ENCODE measurements at regions not wholly inside any gene's neighbourhood (a gene's known extent, or its start where the extent isn't known, plus 50 kb on each side); places are given as distances from the start of the nearest gene placed in this dataset.

- no peak overlapping the region for H3K27ac Mint-ChIP-seq
- peaks cover 5% of the 10 kb centered on the region for H3K9me3 Mint-ChIP-seq
- no peak for TF ChIP-seq CTCF (conservative IDR thresholded peaks at IDR 0.05)
- DNase-seq (ENCODE audit: extremely low spot score, unreplicated experiment), result no peak
- no peaks in the 10 kb centered on the region for H3K4me1 Mint-ChIP-seq (ENCODE audit: unreplicated experiment)
- no peaks in the 10 kb centered on the region for H3K36me3 Mint-ChIP-seq
- no peaks in the 10 kb centered on the region for H3K27me3 Mint-ChIP-seq
- no peak overlapping the region for H3K4me3 Mint-ChIP-seq
Observed at GRCh38 chr3:104275199-104275598, 1091.5 kb upstream of the ALCAM start.

GRCh38 chr3:104279617-104280016 lies 1087.1 kb upstream of the ALCAM start:
- Mint-ChIP-seq H3K27me3 (no peaks in the 10 kb centered on the region), H3K27ac (no peak overlapping the region), H3K36me3 (peaks cover 3% of the 10 kb centered on the region), H3K4me3 (no peak overlapping the region), H3K9me3 (peaks cover 18% of the 10 kb centered on the region), H3K4me1 (ENCODE audit: unreplicated experiment) (no peaks in the 10 kb centered on the region)
- no peak for TF ChIP-seq CTCF (conservative IDR thresholded peaks at IDR 0.05)
- DNase-seq (ENCODE audit: extremely low spot score, unreplicated experiment), result no peak

GRCh38 chr3:104281713-104282112 lies 1085.0 kb upstream of the ALCAM start:
- peaks cover 9% of the 10 kb centered on the region for H3K36me3 Mint-ChIP-seq
- peaks cover 30% of the 10 kb centered on the region for H3K9me3 Mint-ChIP-seq
- no peak overlapping the region for H3K4me3 Mint-ChIP-seq
- H3K27me3 Mint-ChIP-seq, result no peaks in the 10 kb centered on the region
- H3K27ac Mint-ChIP-seq, result no peak overlapping the region
- no peaks in the 10 kb centered on the region for H3K4me1 Mint-ChIP-seq (ENCODE audit: unreplicated experiment)
- TF ChIP-seq CTCF (conservative IDR thresholded peaks at IDR 0.05), result no peak
- no peak for DNase-seq (ENCODE audit: extremely low spot score, unreplicated experiment)

- H3K9me3 Mint-ChIP-seq, result peaks cover 25% of the 10 kb centered on the region
- H3K36me3 Mint-ChIP-seq, result peaks cover 9% of the 10 kb centered on the region
- peaks cover 4% of the 10 kb centered on the region for H3K4me1 Mint-ChIP-seq (ENCODE audit: unreplicated experiment)
- DNase-seq (ENCODE audit: extremely low spot score, unreplicated experiment), result no peak
- H3K4me3 Mint-ChIP-seq, result no peak overlapping the region
- H3K27me3 Mint-ChIP-seq, result no peaks in the 10 kb centered on the region
- TF ChIP-seq CTCF (conservative IDR thresholded peaks at IDR 0.05), result no peak
- H3K27ac Mint-ChIP-seq, result no peak overlapping the region
Observed at GRCh38 chr3:104286645-104287044, 1080.1 kb upstream of the ALCAM start.

GRCh38 chr3:104291437-104291851 lies 1075.3 kb upstream of the ALCAM start:
- Mint-ChIP-seq H3K9me3 (peaks cover 3% of the 10 kb centered on the region), H3K4me3 (no peak overlapping the region), H3K27ac (no peak overlapping the region), H3K4me1 (ENCODE audit: unreplicated experiment) (peaks cover 13% of the 10 kb centered on the region), H3K36me3 (peaks cover 3% of the 10 kb centered on the region), H3K27me3 (no peaks in the 10 kb centered on the region)
- no peak for DNase-seq (ENCODE audit: extremely low spot score, unreplicated experiment)
- no peak for TF ChIP-seq CTCF (conservative IDR thresholded peaks at IDR 0.05)

GRCh38 chr3:104291878-104292277 lies 1074.8 kb upstream of the ALCAM start:
- no peak for TF ChIP-seq CTCF (conservative IDR thresholded peaks at IDR 0.05)
- H3K4me1 Mint-ChIP-seq (ENCODE audit: unreplicated experiment), result peaks cover 13% of the 10 kb centered on the region
- DNase-seq (ENCODE audit: extremely low spot score, unreplicated experiment), result no peak
- H3K4me3 Mint-ChIP-seq, result no peak overlapping the region
- no peaks in the 10 kb centered on the region for H3K9me3 Mint-ChIP-seq
- H3K36me3 Mint-ChIP-seq, result peaks cover 3% of the 10 kb centered on the region
- H3K27ac Mint-ChIP-seq, result no peak overlapping the region
- H3K27me3 Mint-ChIP-seq, result no peaks in the 10 kb centered on the region

All from type B pancreatic cell (in vitro differentiated cells).